Activated CD8-positive, alpha-beta memory T cell treated with anti-CD3 and anti-CD28 coated beads for 36 hours (primary cell): ENCODE measurements at regions not wholly inside any gene's neighbourhood (a gene's known extent, or its start where the extent isn't known, plus 50 kb on each side); places are given as distances from the start of the nearest gene placed in this dataset.

Source experiments
- CTCF ChIA-PET: fragments of 350-600 bp; sonication (Branson Sonifier 250); formaldehyde crosslinking; loops from one replicate; lab custom pipeline; 2021; ENCODE audit warnings: antibody characterized with exemption; lab: Charles Lee
- POLR2A ChIA-PET: fragments of 350-600 bp; sonication (Branson Sonifier 250); formaldehyde crosslinking; loops from one replicate; lab custom pipeline; 2021; ENCODE audit warnings: antibody characterized with exemption; lab: Charles Lee

GRCh38 chr1:17895986-17896385 is 140.9 kb downstream of the ACTL8 start:
- ChIA-PET POLR2A (no interaction called here), CTCF (no interaction called here)

- ChIA-PET CTCF (no interaction called here), POLR2A (no interaction called here)
Measured at GRCh38 chr1:17903386-17903785, 148.3 kb downstream of the ACTL8 start.

- CTCF ChIA-PET: no interaction called here
- POLR2A ChIA-PET: no interaction called here
Measured at GRCh38 chr1:17904290-17904689, 149.2 kb downstream of the ACTL8 start.

GRCh38 chr1:17907999-17908398 is 152.9 kb downstream of the ACTL8 start:
- ChIA-PET POLR2A (no interaction called here), CTCF (no interaction called here)

- POLR2A ChIA-PET: no interaction called here
- CTCF ChIA-PET: interaction anchor here (0.6 kb wide), 1 partner anchor 466 kb away, joined by 3 read pairs; no protein-coding TSS in a partner anchor
Measured at GRCh38 chr1:17908945-17909344, 153.8 kb downstream of the ACTL8 start.

- ChIA-PET CTCF (interaction anchor here (0.6 kb wide), 1 partner anchor 467 kb away, joined by 3 read pairs; no protein-coding TSS in a partner anchor), POLR2A (no interaction called here)
Measured at GRCh38 chr1:17909634-17910033, 154.5 kb downstream of the ACTL8 start.

- CTCF ChIA-PET: no interaction called here
- POLR2A ChIA-PET: no interaction called here
Measured at GRCh38 chr1:17911791-17912190, 156.7 kb downstream of the ACTL8 start.

- CTCF ChIA-PET: no interaction called here
- POLR2A ChIA-PET: no interaction called here
Measured at GRCh38 chr1:17912491-17912890, 157.4 kb downstream of the ACTL8 start.

GRCh38 chr1:17913326-17914115 is 158.4 kb downstream of the ACTL8 start:
- POLR2A ChIA-PET: no interaction called here
- CTCF ChIA-PET: no interaction called here

GRCh38 chr1:17914131-17914530 is 159.0 kb downstream of the ACTL8 start:
- CTCF ChIA-PET: no interaction called here
- POLR2A ChIA-PET: no interaction called here

- ChIA-PET CTCF (no interaction called here), POLR2A (no interaction called here)
Measured at GRCh38 chr1:17914987-17915386, 159.9 kb downstream of the ACTL8 start.

- POLR2A ChIA-PET: no interaction called here
Measured at GRCh38 chr1:17915511-17916197, 160.5 kb downstream of the ACTL8 start.

GRCh38 chr1:17916702-17917101 is 161.6 kb downstream of the ACTL8 start:
- CTCF ChIA-PET: no interaction called here
- POLR2A ChIA-PET: no interaction called here

More at GRCh38 chr1:17915511-17916197, 160.5 kb downstream of the ACTL8 start:
- CTCF ChIA-PET: no interaction called here

GRCh38 chr1:17919525-17920439 is 164.6 kb downstream of the ACTL8 start:
- CTCF ChIA-PET: no interaction called here
- POLR2A ChIA-PET: no interaction called here

GRCh38 chr1:17920881-17921640 is 165.9 kb downstream of the ACTL8 start:
- ChIA-PET CTCF (no interaction called here), POLR2A (no interaction called here)

GRCh38 chr1:17922833-17923232 is 167.7 kb downstream of the ACTL8 start:
- ChIA-PET CTCF (no interaction called here), POLR2A (no interaction called here)

- ChIA-PET POLR2A (no interaction called here), CTCF (no interaction called here)
Measured at GRCh38 chr1:17923666-17924065, 168.5 kb downstream of the ACTL8 start.

GRCh38 chr1:17924578-17924977 is 169.4 kb downstream of the ACTL8 start:
- POLR2A ChIA-PET: no interaction called here
- CTCF ChIA-PET: no interaction called here
